IPS-15b (cell line): ENCODE measurements at regions not wholly inside any gene's neighbourhood (a gene's known extent, or its start where the extent isn't known, plus 50 kb on each side); places are given as distances from the start of the nearest gene placed in this dataset.
A peak's percentile ranks its signal among the peaks of the same experiment; 100 is the strongest.
"Not testable (repeated sequence)": the region's sequence is repeated elsewhere in the genome, so short reads cannot be mapped to it uniquely, and the experiment has no call there.

Experiments used
- H3K27me3 ChIP-seq: one replicate; pipeline ENCODE4 v1.6.1; 2013; ENCODE audit warnings: low read length; ENCODE audit not compliant: control insufficient read depth, insufficient read depth
- H3K36me3 ChIP-seq: one replicate; pipeline ENCODE4 v1.6.1; 2013; ENCODE audit warnings: low read length; ENCODE audit not compliant: control insufficient read depth, insufficient read depth
- H3K4me1 ChIP-seq: one replicate; pipeline ENCODE4 v1.6.1; 2013; ENCODE audit warnings: mild to moderate bottlenecking, low read length; ENCODE audit not compliant: control insufficient read depth, insufficient read depth
- H3K4me3 ChIP-seq: one replicate; pipeline ENCODE4 v1.5.1; 2013; ENCODE audit warnings: low read depth, low read length
- H3K9ac ChIP-seq: one replicate; pipeline ENCODE4 v1.6.1; 2013; ENCODE audit warnings: low read depth, mild to moderate bottlenecking, low read length
- H3K9me3 ChIP-seq: one replicate; pipeline ENCODE4 v1.6.1; 2013; ENCODE audit warnings: mild to moderate bottlenecking, low read length; ENCODE audit not compliant: control insufficient read depth, insufficient read depth

DNA sequence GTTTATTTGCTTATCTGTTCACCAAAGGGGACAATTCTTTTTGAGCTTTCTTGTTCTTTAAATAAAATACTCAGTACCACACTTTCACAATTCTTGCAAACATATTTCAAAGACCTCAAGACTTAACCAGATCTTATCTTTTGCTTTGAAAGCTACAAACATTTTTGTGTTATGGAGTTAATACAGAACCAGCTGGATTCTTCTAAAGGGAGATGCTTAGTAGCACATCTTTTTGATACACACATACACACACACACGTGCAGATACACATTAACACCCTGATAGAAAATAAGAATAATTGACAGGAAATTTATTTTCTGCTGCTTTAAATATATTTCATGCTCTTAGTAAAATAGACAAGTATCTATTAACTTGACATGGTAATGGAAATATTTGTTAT lies 379.1 kb downstream of the SH2D1A start:
- Histone ChIP-seq H3K4me3 (no peak overlapping the region), H3K4me1 (no peaks in the 10 kb centered on the region), H3K9ac (no peak overlapping the region), H3K9me3 (no peaks in the 10 kb centered on the region), H3K27me3 (no peaks in the 10 kb centered on the region), H3K36me3 (no peaks in the 10 kb centered on the region)

DNA sequence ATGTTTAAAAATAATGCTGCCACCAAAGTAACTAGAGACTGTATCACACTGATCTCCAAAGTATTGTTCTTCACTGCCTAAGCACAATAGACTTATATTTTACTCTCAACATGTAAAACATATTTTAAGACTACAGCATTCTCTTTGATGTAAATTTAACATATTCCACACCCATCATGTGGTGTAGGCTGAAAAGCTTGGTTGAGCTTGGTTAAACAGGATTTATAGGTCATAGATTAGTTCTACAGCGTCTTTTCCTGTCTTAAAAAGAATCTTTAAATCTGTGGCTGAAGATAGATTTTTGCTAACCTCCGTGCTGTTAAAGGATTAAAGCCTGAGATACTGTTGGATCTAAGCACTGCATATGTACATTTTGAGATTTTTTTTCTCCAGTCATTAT lies 379.9 kb downstream of the SH2D1A start:
- no peak overlapping the region for H3K9ac ChIP-seq

DNA sequence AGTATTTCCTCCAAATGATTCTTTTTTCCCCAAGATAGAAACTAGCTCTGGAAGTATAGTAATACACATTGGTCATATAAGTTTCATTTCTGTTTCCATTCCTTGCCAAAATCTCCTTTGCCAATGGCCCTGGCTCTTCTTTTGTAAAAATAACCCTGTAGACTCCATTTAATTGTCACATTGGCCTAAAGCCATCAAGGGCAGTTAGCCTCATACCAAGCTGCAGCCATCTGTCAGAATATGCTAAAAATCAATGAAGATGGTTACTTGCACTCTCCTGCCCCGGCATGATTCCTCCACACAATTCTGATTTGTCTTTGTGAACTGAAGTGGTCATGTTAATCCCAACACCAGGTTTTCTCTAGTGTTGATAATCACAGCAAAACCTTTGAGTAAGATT lies 380.5 kb downstream of the SH2D1A start:
- H3K27me3 ChIP-seq, result no peaks in the 10 kb centered on the region
- no peak overlapping the region for H3K4me3 ChIP-seq
- no peaks in the 10 kb centered on the region for H3K36me3 ChIP-seq
- no peak overlapping the region for H3K9ac ChIP-seq
- H3K4me1 ChIP-seq, result no peaks in the 10 kb centered on the region
- no peaks in the 10 kb centered on the region for H3K9me3 ChIP-seq

More for the DNA sequence above, 379.9 kb downstream of the SH2D1A start:
- Histone ChIP-seq H3K9me3 (no peaks in the 10 kb centered on the region), H3K36me3 (no peaks in the 10 kb centered on the region), H3K27me3 (no peaks in the 10 kb centered on the region), H3K4me1 (no peaks in the 10 kb centered on the region), H3K4me3 (no peak overlapping the region)

DNA sequence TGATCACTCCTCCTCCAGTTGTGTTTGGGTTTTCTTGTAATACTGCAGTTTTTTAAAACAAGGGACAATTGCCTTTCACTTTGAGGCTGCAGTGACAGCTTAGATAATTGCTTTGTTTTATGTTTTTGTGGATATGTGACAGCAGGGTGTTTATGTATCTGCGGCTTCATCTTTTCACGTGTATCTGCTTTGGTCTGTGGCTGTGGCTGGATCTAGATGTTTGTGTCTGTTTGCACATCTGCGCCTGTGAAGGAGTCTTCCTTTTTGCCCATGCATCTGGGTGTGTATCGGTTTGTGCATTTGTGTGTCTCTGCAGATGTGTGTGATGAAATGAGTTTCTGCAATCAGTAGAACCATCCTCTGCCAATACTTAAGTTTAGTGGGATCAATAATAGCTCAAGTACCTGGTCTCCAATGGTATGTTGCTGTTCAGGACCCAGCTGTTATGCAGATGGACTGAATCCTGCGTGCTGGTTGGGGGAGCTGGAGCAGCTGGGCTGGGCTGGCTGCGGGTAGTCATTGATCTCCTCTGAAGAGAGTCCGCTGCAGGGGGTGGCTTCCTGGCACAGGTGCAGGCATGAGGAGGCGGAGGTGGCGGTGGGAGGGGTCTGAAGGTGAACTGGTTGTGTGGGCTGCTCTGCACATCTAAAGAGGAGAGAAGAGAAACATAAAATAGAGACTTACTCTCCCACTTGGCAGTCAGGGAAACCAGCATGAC lies 390.3 kb downstream of the SH2D1A start:
- Histone ChIP-seq H3K9ac (no peak overlapping the region), H3K9me3 (no peaks in the 10 kb centered on the region), H3K4me3 (peak overlapping the region; percentile 33)

DNA sequence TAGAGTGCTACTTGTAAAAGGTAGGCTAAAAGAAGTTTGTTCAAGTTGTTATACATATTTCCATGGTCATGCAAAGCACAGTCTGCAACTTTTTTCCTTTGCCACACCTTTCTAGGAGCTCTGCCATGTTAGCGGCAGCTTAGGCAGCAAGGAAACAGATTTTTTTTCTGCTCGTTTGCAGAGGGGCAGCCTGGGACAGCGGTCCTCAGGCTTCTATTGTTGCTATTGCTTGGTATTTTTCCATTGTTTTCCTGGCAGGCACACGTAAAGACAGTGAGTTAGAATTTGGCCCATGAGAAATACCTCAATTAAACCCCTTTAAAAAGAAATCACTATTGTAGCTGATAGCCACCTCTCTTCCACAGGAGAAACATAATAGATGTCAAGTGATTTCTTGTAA lies 391.4 kb downstream of the SH2D1A start:
- H3K4me3 ChIP-seq, result no peak overlapping the region
- no peaks in the 10 kb centered on the region for H3K36me3 ChIP-seq
- H3K4me1 ChIP-seq, result peaks cover 19% of the 10 kb centered on the region
- H3K9ac ChIP-seq, result no peak overlapping the region
- no peaks in the 10 kb centered on the region for H3K9me3 ChIP-seq
- H3K27me3 ChIP-seq, result no peaks in the 10 kb centered on the region

More for the DNA sequence above, 390.3 kb downstream of the SH2D1A start:
- Histone ChIP-seq H3K27me3 (no peaks in the 10 kb centered on the region), H3K36me3 (no peaks in the 10 kb centered on the region), H3K4me1 (peaks cover 19% of the 10 kb centered on the region)

DNA sequence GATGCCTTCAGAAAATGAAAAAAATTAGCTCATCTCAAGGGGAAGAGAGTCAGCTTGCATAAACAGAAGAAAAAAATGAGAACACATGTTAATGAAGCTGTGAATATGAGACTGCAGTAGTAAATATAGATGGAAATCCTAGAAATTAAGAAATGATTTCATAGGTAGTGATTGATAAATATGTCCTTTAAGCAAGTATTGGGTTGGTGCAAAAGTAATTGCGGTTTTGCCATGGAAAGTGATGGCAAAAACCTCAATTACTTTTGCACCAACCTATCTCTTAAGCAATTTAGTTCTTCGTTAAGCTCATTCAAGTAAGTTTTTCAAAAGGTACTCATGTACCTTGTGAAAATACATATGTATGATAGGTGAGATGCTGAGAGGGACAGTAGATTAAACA lies 400.9 kb downstream of the SH2D1A start:
- Histone ChIP-seq H3K4me1 (no peaks in the 10 kb centered on the region), H3K4me3 (no peak overlapping the region), H3K27me3 (no peaks in the 10 kb centered on the region), H3K9me3 (no peaks in the 10 kb centered on the region), H3K9ac (no peak overlapping the region), H3K36me3 (no peaks in the 10 kb centered on the region)

DNA sequence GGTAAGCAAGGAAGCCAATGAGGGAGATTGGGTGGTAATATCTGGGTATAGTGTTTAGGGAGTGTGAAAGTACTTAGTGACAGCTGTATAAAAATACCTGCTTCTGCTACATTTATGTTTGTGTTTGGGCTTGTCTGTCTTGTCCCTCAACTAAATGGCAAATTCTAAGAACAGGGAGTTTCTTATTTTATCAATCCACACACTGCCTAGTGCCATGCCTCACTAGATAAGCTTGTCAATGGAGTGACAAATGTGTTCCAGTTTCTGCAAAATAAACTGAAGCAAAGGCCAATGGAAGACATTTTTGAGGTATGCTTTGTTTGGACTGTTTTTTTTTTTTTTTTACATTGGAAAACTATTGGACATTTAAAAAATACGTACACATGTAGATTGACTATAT lies 418.0 kb downstream of the SH2D1A start:
- no peak overlapping the region for H3K9ac ChIP-seq
- no peaks in the 10 kb centered on the region for H3K4me1 ChIP-seq
- no peaks in the 10 kb centered on the region for H3K36me3 ChIP-seq
- H3K4me3 ChIP-seq, result no peak overlapping the region
- no peaks in the 10 kb centered on the region for H3K9me3 ChIP-seq
- no peaks in the 10 kb centered on the region for H3K27me3 ChIP-seq

DNA sequence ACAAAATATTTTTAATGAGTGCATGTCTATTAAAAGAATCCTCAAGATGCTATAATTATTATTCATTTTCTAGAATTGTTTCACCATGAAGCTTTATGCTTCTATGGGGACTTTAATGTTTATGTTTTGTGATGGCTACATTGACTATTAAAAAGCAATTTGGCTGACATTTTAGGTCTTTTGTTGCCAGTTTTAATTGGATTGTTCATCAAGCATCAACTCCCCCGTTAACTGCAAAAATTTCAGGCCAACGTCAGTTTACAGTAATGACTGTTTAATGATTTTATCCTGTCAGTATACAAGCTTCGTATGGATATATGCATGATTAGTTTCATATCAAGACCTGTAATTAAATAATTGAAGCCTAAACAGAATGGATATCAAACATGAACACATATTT lies 422.8 kb downstream of the SH2D1A start:
- Histone ChIP-seq H3K36me3 (no peaks in the 10 kb centered on the region), H3K9me3 (no peaks in the 10 kb centered on the region), H3K4me1 (no peaks in the 10 kb centered on the region), H3K4me3 (no peak overlapping the region), H3K9ac (no peak overlapping the region), H3K27me3 (no peaks in the 10 kb centered on the region)

DNA sequence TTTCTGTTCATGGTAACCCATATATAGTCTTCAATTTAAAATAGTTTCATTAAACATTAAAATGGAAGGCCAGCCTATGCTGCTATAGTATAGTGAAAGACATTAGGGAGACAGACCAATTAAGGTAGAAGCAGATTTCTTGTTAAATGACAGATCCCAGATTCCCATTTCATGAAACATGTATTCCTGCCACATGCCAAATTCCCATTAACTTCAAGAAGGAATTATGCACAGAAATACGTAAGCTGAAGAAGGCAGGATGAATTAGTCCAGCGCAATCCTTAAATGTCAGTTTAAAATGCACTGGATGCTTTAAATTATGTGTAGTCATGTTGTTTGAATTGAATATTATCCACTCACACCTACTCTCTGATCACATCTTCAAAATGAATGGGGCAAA lies 424.9 kb downstream of the SH2D1A start:
- H3K27me3 ChIP-seq, result no peaks in the 10 kb centered on the region
- H3K9ac ChIP-seq, result no peak overlapping the region
- no peaks in the 10 kb centered on the region for H3K9me3 ChIP-seq
- H3K36me3 ChIP-seq, result no peaks in the 10 kb centered on the region
- H3K4me1 ChIP-seq, result no peaks in the 10 kb centered on the region
- H3K4me3 ChIP-seq, result no peak overlapping the region

DNA sequence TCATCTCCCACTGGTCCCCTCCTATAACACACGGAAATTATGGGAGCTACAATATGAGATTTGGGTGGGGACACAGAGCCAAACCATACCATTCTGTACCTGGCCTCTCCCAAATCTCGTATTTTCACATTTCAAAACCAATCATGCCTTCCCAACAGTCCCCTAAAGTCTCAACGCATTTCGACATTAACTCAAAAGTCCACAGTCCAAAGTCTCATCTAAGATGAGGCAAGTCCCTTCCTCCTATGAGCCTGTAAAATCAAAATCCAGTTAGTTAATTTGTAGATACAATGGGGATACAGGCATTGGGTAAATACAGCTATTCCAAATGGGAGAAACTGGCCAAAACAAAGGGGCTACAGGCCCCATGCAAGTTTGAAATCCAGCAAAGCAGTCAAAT lies 441.9 kb downstream of the SH2D1A start:
- not testable (repeated sequence) for H3K27me3 ChIP-seq, H3K4me1 ChIP-seq, H3K9me3 ChIP-seq, H3K9ac ChIP-seq, H3K4me3 ChIP-seq, H3K36me3 ChIP-seq

DNA sequence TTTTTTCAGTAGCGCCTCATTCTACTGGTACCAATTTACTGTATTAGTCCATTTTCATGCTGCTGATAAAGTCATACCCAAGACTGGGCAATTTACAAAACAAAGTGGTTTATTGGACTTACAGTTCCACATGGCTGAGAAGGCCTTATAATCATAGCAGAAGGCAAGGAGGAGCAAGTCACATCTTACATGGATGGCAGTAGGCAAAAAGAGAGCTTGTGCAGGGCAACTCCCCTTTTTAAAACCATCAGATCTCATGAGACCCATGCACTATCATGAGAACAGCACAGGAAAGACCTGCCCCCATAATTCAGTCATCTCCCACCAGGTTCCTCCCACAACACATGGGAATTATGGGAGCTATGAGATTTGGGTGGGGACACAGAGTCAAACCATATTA lies 443.5 kb downstream of the SH2D1A start:
- H3K9ac ChIP-seq, H3K4me1 ChIP-seq, H3K27me3 ChIP-seq, H3K4me3 ChIP-seq, H3K9me3 ChIP-seq, H3K36me3 ChIP-seq: not testable (repeated sequence)

DNA sequence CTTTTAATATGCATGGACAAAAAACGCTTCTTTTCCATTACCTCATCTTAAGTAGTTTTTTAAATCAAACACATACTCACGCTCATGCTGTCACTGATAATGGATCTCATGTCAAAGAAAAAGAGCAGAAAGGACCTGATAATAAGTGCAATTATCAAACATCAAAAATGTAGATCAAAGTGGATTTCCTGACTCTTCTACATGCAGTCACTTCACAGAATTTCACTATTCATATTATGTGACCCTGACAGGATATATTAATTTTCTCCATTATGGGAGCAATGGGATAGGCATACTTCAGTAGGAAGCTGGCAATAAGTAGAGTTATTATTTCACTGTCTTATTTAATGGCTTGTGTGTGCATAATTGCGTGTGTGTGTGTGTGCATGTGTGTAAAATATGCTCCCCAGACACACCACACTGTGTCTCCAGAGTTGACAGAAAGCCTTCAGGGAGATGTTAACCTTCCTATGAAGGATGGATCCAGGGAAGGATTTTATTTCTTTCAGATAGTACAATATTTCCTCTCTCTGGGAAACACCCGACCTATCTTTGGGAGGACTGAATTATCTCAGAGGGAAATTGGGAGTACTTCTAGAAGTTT lies 445.2 kb downstream of the SH2D1A start:
- Histone ChIP-seq H3K36me3 (no peaks in the 10 kb centered on the region), H3K27me3 (no peaks in the 10 kb centered on the region), H3K9ac (no peak overlapping the region), H3K9me3 (peaks cover 3% of the 10 kb centered on the region), H3K4me3 (no peak overlapping the region), H3K4me1 (no peaks in the 10 kb centered on the region)
